Neuron (in vitro differentiated cells): ENCODE measurements at regions not wholly inside any gene's neighbourhood (a gene's known extent, or its start where the extent isn't known, plus 50 kb on each side); places are given as distances from the start of the nearest gene placed in this dataset.
"Not testable (repeated sequence)": the region's sequence is repeated elsewhere in the genome, so short reads cannot be mapped to it uniquely, and the experiment has no call there.

ENCODE experiments used
- H2AFZ ChIP-seq: one replicate; pipeline ENCODE4 v1.6.1; 2013; ENCODE audit warnings: low read depth, mild to moderate bottlenecking, inconsistent platforms, low read length, moderate library complexity
- H3K27me3 ChIP-seq: one replicate; pipeline ENCODE4 v1.6.1; 2013; ENCODE audit warnings: low read length; ENCODE audit not compliant: insufficient read depth
- H3K36me3 ChIP-seq: one replicate; pipeline ENCODE4 v1.6.1; 2013; ENCODE audit warnings: low read length; ENCODE audit not compliant: insufficient read depth
- H3K4me1 ChIP-seq: one replicate; pipeline ENCODE4 v1.6.1; 2013; ENCODE audit warnings: low read length; ENCODE audit not compliant: insufficient read depth
- H3K4me3 ChIP-seq: 2 replicates; pipeline ENCODE4 v1.5.1; 2013; ENCODE audit warnings: mild to moderate bottlenecking, low read length, moderate library complexity
- H3K9me3 ChIP-seq: one replicate; pipeline ENCODE4 v1.6.1; 2013; ENCODE audit warnings: low read length

DNA sequence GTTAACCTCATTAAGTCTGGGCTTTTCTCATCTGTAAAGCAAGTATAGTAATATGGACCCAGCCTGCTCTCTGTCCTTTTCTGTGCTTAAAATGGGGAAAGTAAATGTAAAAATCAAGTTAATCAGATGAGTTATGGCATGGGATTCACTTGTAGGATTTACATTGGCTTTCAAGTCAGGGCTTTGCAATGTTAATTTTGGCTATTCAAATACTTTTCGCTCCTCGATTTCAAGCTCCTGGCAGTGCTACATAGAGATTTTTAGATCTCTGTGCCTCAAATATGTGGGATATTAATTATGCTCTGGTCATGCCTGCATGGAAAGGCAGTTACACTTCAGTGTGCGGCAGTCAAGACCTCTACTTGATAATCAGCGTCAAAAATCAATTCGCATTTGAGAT lies 709.8 kb downstream of the LTN1 start:
- Histone ChIP-seq H2AFZ (no peak overlapping the region), H3K4me3 (no peak overlapping the region), H3K27me3 (no peaks in the 10 kb centered on the region), H3K36me3 (no peaks in the 10 kb centered on the region), H3K4me1 (no peaks in the 10 kb centered on the region), H3K9me3 (no peaks in the 10 kb centered on the region)

DNA sequence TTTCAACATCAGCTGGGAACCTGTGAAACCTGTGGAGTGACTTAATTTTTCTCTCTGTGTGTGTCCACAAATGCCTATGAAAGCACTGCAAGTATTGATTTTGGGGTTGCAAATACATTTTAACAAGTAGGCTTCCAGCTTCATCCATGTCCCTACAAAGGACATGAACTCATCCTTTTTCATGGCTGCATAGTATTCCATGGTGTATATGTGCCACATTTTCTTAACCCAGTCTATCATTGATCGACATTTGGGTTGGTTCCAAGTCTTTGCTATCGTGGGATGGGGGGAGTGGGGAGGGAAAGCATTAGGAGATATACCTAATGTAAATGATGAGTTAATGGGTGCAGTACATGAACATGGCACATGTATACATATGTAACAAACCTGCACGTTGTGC lies 711.3 kb downstream of the LTN1 start:
- not testable (repeated sequence) for H3K9me3 ChIP-seq, H3K4me3 ChIP-seq, H3K4me1 ChIP-seq, H3K36me3 ChIP-seq, H2AFZ ChIP-seq, H3K27me3 ChIP-seq

DNA sequence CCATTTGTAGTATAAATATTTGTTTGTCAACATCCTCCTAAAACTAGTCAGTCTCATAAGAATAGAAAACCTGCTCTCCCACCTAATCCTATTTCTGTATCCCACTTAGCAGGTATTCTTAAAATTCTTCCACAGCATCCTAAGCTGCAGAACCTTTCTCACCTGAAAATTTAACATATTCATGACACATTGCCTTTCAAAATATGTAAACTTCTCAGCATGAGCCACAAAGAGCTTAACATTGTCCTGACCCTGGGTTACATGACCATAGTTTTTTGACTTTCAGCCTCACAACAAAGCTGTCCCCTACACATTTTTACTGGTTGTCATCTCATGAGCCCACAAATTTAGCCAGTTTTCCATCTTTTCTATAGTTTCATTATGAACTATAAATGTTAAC lies 712.1 kb downstream of the LTN1 start:
- no peak overlapping the region for H3K4me3 ChIP-seq
- H3K9me3 ChIP-seq, result no peaks in the 10 kb centered on the region
- H3K4me1 ChIP-seq, result no peaks in the 10 kb centered on the region

DNA sequence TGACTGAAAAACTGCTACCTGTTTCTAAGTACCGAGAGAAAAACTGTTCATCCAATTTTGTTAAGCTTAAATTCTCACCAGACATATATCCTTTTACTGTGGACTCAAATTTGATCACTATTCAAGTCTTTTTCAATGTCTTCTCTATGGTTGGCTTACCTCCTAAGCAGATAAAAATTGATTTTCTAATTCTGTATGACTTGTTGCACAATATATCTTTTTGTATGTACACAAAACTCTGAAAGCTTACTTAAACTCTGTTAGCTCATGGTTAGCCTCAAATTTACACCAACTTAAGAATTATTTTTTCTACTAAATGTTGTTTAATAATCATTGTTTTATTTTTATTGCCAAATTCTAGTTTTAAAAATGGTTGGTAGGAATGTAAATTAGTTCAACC lies 715.4 kb downstream of the LTN1 start:
- Histone ChIP-seq H3K9me3 (no peaks in the 10 kb centered on the region), H3K27me3 (no peaks in the 10 kb centered on the region), H3K36me3 (no peaks in the 10 kb centered on the region), H3K4me1 (no peaks in the 10 kb centered on the region), H3K4me3 (no peak overlapping the region), H2AFZ (no peak overlapping the region)

More for the DNA sequence above, 712.1 kb downstream of the LTN1 start:
- no peak overlapping the region for H2AFZ ChIP-seq
- no peaks in the 10 kb centered on the region for H3K36me3 ChIP-seq
- H3K27me3 ChIP-seq, result no peaks in the 10 kb centered on the region

DNA sequence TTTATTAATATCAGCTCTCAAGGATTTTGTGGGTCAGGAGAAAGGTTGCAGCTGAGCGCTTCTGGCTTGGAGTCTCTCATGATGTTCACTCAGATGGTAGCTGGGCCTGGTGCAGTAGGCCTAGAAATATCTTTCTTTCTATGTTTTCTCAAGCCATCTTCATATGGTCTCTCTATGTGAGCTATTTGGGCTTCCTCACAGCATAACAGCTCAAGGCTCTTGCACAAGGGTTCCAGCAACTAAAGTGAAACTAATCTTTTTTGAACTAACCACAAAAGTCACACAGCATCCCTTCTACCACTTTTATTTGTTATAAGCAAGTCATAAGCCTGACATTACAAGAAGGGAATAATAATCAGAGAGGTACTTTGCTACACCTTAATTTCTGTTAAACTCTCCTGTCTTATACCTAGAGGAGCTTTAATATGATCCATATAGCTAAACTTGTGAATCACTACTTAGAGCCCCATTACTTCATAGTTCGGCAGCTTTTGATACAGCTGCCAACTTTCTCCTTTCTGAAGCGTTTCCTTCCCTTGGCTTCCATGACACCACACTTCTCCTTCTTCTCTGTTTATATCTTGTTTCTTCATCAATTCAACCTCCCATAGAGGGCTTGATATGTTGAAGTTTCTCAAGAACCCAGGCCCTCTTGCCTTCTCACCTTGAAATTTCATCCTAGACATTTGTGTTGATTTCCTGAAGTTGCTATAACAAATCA lies 720.2 kb downstream of the LTN1 start:
- Histone ChIP-seq H3K36me3 (no peaks in the 10 kb centered on the region), H3K27me3 (no peaks in the 10 kb centered on the region), H3K4me3 (no peak overlapping the region), H2AFZ (no peak overlapping the region), H3K9me3 (no peaks in the 10 kb centered on the region), H3K4me1 (no peaks in the 10 kb centered on the region)

DNA sequence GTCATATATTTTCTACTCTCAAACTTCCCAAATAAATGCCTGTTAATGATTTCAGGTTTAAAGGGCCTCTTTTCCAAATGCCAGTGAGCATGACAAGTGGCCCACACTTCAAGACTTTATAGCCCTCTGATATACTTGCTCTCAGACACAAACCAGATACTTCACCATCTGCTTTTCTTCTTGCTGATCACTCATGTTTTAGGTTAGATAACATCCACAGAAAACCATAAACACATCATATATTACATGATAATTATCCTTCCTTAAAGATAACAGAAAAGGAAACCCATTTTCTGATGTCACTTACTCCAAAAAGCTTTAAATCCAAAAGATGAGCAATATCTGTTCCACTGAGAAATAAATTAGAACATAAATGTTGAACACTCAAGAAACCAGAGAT lies 723.5 kb downstream of the LTN1 start:
- Histone ChIP-seq H2AFZ (no peak overlapping the region), H3K9me3 (no peaks in the 10 kb centered on the region), H3K4me1 (no peaks in the 10 kb centered on the region), H3K36me3 (no peaks in the 10 kb centered on the region), H3K4me3 (no peak overlapping the region), H3K27me3 (no peaks in the 10 kb centered on the region)

DNA sequence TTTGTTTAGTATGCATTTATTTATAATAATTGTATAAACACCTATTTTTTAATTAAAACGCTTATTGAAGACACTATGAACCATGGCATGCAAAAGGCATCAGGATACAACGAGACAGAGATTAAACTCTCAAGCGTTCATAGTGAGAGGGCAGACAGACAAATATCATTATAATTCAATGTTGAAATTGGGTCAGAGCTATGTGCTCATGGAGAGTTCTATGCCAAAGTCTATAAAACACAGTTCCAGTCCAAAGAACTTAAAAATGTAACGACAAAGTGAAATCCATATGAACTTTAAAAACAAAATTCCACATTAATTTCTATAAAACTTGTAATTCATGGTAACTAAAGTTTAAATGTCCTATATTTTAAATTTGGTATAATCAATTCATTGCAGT lies 724.0 kb downstream of the LTN1 start:
- Histone ChIP-seq H3K36me3 (no peaks in the 10 kb centered on the region), H3K27me3 (no peaks in the 10 kb centered on the region), H3K9me3 (no peaks in the 10 kb centered on the region), H2AFZ (no peak overlapping the region), H3K4me1 (no peaks in the 10 kb centered on the region), H3K4me3 (no peak overlapping the region)

DNA sequence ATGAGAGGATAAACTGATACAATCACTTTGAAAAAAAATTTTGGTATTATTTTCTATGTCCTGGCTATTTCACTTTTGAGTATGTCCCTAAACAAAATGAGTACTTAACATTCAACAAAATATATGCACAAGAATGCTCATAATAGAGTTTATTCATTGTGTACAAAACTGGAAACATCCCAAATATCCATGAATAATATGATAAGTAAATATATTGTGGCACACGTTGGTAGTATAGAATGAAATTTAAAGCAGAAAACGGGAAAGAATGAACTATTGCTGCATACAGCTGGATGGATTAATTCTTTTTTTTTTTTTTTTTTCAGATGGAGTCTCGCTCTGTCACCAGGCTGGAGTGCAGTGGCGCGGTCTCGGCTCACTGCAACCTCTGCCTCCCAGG lies 725.2 kb downstream of the LTN1 start:
- no peaks in the 10 kb centered on the region for H3K27me3 ChIP-seq
- no peak overlapping the region for H3K4me3 ChIP-seq
- no peaks in the 10 kb centered on the region for H3K4me1 ChIP-seq
- no peaks in the 10 kb centered on the region for H3K9me3 ChIP-seq
- no peaks in the 10 kb centered on the region for H3K36me3 ChIP-seq
- no peak overlapping the region for H2AFZ ChIP-seq

DNA sequence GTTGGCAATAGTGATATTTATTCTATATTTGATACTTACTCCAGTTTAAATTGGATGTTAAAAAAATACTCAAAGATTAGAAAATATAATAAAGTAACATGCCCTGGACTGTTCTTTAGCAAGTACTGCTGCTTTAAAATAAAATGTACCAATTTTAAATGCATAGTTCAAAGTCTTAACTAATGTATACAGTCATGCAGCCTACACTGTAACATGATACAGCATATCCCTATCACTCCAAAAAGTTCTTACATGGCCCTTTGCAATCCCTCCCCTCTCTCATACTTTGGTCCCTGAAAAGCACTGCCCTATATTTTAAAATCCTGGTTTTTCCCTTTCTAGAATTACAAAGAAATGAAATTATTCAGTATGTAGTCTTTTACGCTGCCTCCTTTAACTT lies 726.6 kb downstream of the LTN1 start:
- Histone ChIP-seq H3K27me3 (no peaks in the 10 kb centered on the region), H3K9me3 (no peaks in the 10 kb centered on the region), H3K4me3 (no peak overlapping the region), H2AFZ (no peak overlapping the region), H3K36me3 (no peaks in the 10 kb centered on the region), H3K4me1 (no peaks in the 10 kb centered on the region)

DNA sequence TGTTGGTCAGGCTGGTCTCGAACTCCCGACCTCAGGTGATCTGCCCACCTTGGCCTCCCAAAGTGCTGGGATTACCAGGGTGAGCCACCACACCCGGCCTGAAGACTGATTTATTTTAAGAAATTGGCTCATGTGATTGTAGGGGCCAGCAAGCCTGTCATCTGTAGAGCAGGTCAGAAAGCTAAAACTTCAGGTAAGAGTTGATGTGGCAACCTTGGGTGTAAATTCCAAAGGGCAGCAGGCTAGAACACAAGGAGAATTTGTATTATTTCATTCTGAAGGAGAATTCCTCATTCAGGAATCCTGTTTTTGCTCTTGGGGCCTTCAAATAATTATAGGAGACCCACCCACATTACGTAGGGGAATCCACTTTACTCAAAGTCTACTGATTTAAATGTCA lies 728.7 kb downstream of the LTN1 start:
- Histone ChIP-seq H2AFZ (no peak overlapping the region), H3K9me3 (no peaks in the 10 kb centered on the region), H3K27me3 (no peaks in the 10 kb centered on the region), H3K4me3 (no peak overlapping the region), H3K4me1 (no peaks in the 10 kb centered on the region), H3K36me3 (no peaks in the 10 kb centered on the region)

DNA sequence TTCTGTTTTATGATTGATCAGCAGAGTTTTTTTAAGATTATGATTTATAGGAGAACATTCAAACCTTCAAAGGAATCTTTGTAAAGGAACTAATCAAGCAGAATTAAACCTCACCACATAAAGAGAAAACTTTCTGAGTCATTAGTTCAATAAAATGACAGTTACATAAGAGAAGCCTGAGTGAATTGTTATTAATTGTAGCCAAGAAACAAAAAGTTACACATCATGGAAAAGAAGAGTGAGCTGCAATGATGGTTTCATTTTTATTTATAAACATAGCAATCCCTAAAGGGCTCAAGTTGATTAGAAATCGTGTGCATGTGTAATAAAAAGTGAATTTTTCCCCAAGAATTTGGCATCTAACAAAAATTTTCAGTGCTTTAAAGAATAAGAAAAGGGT lies 731.4 kb downstream of the LTN1 start:
- H3K4me1 ChIP-seq, result no peaks in the 10 kb centered on the region
- no peak overlapping the region for H3K4me3 ChIP-seq
- H3K27me3 ChIP-seq, result no peaks in the 10 kb centered on the region
- H3K36me3 ChIP-seq, result no peaks in the 10 kb centered on the region
- no peaks in the 10 kb centered on the region for H3K9me3 ChIP-seq
- H2AFZ ChIP-seq, result no peak overlapping the region

DNA sequence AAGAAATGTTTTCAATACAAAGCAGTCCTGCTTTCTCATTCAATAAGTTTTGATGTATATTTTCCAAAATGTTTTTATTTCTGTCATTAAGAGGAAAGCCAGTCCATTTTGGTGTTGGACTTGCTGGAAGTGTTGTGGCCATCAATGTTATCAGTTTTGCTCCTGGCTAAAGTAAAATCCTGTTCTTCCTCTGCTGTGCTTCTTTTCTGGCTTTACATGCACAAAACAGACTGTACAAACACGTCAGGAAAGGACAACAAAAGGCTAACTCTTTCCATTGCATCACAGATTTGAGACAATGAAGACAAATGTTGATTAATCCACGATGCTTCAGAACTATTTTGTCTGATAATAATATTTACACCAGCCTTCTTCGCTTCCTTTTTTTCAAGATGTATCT lies 735.4 kb downstream of the LTN1 start:
- no peak overlapping the region for H3K4me3 ChIP-seq
- H3K4me1 ChIP-seq, result no peaks in the 10 kb centered on the region
- H3K9me3 ChIP-seq, result no peaks in the 10 kb centered on the region
- H3K36me3 ChIP-seq, result no peaks in the 10 kb centered on the region
- no peaks in the 10 kb centered on the region for H3K27me3 ChIP-seq
- H2AFZ ChIP-seq, result no peak overlapping the region

DNA sequence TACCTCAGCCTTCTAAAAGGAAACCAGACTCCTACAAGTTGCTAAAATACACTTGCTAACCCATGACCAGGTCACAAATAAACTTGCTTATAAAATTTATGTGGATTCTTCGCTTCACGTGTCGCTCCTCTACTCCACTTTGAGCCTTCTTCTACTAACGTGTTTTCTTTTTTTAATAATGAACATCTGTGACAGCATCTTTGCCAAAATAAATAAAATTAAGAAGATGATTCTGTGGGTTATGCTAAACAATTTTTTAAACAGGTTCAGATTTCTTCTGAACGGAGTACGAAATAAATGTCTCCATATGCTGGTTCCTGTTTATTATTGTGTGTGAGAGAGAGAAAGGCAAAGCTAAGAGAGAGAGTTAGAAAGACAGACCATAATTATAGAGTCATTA lies 735.8 kb downstream of the LTN1 start:
- no peaks in the 10 kb centered on the region for H3K27me3 ChIP-seq
- H3K4me1 ChIP-seq, result no peaks in the 10 kb centered on the region
- H3K4me3 ChIP-seq, result no peak overlapping the region
- no peak overlapping the region for H2AFZ ChIP-seq
- H3K9me3 ChIP-seq, result no peaks in the 10 kb centered on the region
- H3K36me3 ChIP-seq, result no peaks in the 10 kb centered on the region

DNA sequence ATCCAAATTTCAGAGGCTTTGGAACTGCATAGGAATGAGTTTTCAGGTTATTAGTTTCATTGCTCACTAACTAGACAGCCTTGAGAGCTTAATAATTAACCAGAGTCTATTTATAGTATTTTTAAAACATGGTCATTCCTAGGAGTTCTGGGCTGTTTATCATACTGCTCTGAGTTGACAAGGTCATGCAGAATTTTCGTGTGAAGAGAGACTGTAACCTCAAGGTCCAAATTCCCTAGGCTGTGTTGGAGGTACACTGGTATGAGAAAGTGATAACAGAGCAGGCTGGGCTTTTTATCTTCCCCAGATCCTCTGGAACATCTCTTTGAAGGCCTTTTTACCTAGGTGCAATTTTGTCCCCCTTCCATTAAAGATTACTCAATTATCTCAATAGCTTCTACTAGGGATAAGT lies 736.3 kb downstream of the LTN1 start:
- Histone ChIP-seq H3K36me3 (no peaks in the 10 kb centered on the region), H3K27me3 (no peaks in the 10 kb centered on the region), H2AFZ (no peak overlapping the region), H3K4me3 (no peak overlapping the region), H3K9me3 (no peaks in the 10 kb centered on the region), H3K4me1 (no peaks in the 10 kb centered on the region)
